K562 (cell line): ENCODE measurements at regions not wholly inside any gene's neighbourhood (a gene's known extent, or its start where the extent isn't known, plus 50 kb on each side); places are given as distances from the start of the nearest gene placed in this dataset.

Experiments used
- ATAC-seq: fragments of 200-7000 bp; cut with Tn5 transposase; 3 replicates; pipeline ENCODE4 v1.9.1; 2020; ENCODE audit warnings: moderate library complexity
- BruUV-seq: library from RNA; stranded (reverse); fragments of 400-500 nt; replicated peaks from 2 replicates; lab custom pipeline; 2021; lab: Mats Ljungman, UMichigan
- CTCF ChIA-PET: fragments of 300-600 bp; formaldehyde crosslinking; extraction: SDS; loops from one replicate; lab custom pipeline; 2021; ENCODE audit warnings: low intra/inter-chr PET ratio; lab: Yijun Ruan, JAX
- POLR2A ChIA-PET: fragments of 300-600, 350-650 bp; sonication (Branson Sonifier 250); formaldehyde crosslinking; extraction: SDS; loops from one replicate; lab custom pipeline; 2021; ENCODE audit warnings: antibody characterized with exemption, inconsistent platforms; lab: Yijun Ruan, JAX
- DNase-seq, 4 experiments: peaks; one replicate each; pipeline versions ENCODE4 v3.0.0 to v3.0.0-alpha.2; 2011 to 2018; ENCODE audit warnings: low spot score in 3 of 4, mixed read lengths in 3 of 4; ENCODE audit errors: extremely low read depth in 1 of 4
- FAIRE-seq: peaks from 2 replicates; lab custom pipeline; 2011; peaks lifted over from hg19 to GRCh38; lab: Jason Lieb, UNC
- H2AFZ ChIP-seq: 2 replicates; pipeline ENCODE4 v1.6.0; 2011; ENCODE audit warnings: low read depth, low read length, control low read depth, inconsistent platforms
- H3K27ac ChIP-seq: fragments of 200-600 bp; 3 replicates; pipeline ENCODE4 v1.8.0; 2011; ENCODE audit warnings: low read depth, mild to moderate bottlenecking, control low read depth, inconsistent platforms, low read length, moderate library complexity, mixed read lengths; ENCODE audit errors: extremely low read depth
- H3K27me3 ChIP-seq, 2 experiments: fragments of 300-600 bp in 1 of 2; 2 replicates in 1 of 2; 3 replicates in 1 of 2; pipeline versions ENCODE4 v1.6.0 to v1.8.0; 2011; ENCODE audit warnings: inconsistent platforms in 2 of 2, low read length in 2 of 2, mild to moderate bottlenecking in 1 of 2, mixed read lengths in 1 of 2, moderate library complexity in 1 of 2; ENCODE audit not compliant: control insufficient read depth in 2 of 2, insufficient read depth in 2 of 2
- H3K36me3 ChIP-seq: fragments of 300-600 bp; 3 replicates; pipeline ENCODE4 v1.8.0; 2011; ENCODE audit warnings: mild to moderate bottlenecking, low read length, inconsistent platforms; ENCODE audit not compliant: control insufficient read depth, insufficient read depth
- H3K4me1 ChIP-seq, 2 experiments: fragments of 200-600 bp in 1 of 2; replicated peaks in 1 of 2; 2 replicates in 1 of 2; 3 replicates in 1 of 2; pipeline versions ENCODE4 v1.5.1 to v1.8.0; 2011; ENCODE audit warnings: inconsistent platforms in 2 of 2, low read length in 2 of 2, mild to moderate bottlenecking in 1 of 2, mixed read lengths in 1 of 2, moderate library complexity in 1 of 2; ENCODE audit not compliant: control insufficient read depth in 2 of 2, insufficient read depth in 2 of 2
- H3K4me2 ChIP-seq: 2 replicates; pipeline ENCODE4 v1.6.1; 2011; ENCODE audit warnings: low read length, control low read depth, inconsistent platforms, mixed read lengths; ENCODE audit not compliant: insufficient read depth
- H3K4me3 ChIP-seq: fragments of 200-600 bp; sonication (generic), shearing (Covaris generic); 2 replicates; pipeline ENCODE4 v1.5.1; 2016; ENCODE audit warnings: control low read depth, inconsistent platforms
- H3K79me2 ChIP-seq: fragments of 200-600 bp; 3 replicates; pipeline ENCODE4 v1.8.0; 2011; ENCODE audit warnings: low read length, inconsistent platforms; ENCODE audit not compliant: control insufficient read depth, insufficient read depth
- H3K9ac ChIP-seq, 2 experiments: 2 replicates each; pipeline versions ENCODE4 v1.6.0 to v1.6.1; 2011; ENCODE audit warnings: low read depth in 2 of 2, low read length in 2 of 2, control low read depth in 1 of 2, inconsistent platforms in 1 of 2, mild to moderate bottlenecking in 1 of 2, mixed read lengths in 1 of 2; ENCODE audit not compliant: insufficient read depth in 1 of 2
- H3K9me1 ChIP-seq: one replicate; pipeline ENCODE4 v1.6.0; 2011; ENCODE audit warnings: inconsistent platforms, mild to moderate bottlenecking, low read length, moderate library complexity; ENCODE audit not compliant: control insufficient read depth, insufficient read depth
- H3K9me3 ChIP-seq: replicated peaks from 2 replicates; pipeline ENCODE4 v1.5.1; 2011; ENCODE audit warnings: low read depth, low read length, inconsistent platforms; ENCODE audit not compliant: control insufficient read depth, insufficient read depth
- H4K20me1 ChIP-seq: replicated peaks from 2 replicates; pipeline ENCODE4 v1.6.1; 2011; ENCODE audit warnings: low read length, inconsistent platforms, mixed read lengths; ENCODE audit not compliant: control insufficient read depth, insufficient read depth
- KAT7 ChIP-seq: sonication (generic); formaldehyde crosslinking; IDR thresholded peaks from 2 replicates; pipeline ENCODE4 v1.8.0; 2022; ENCODE audit warnings: missing genetic modification reagents, mild to moderate bottlenecking, borderline replicate concordance
- NFE2L1 ChIP-seq: fragments of 450-650 bp; IDR thresholded peaks from 2 replicates; pipeline ENCODE4 v1.6.1; 2016; ENCODE audit warnings: missing genetic modification characterization, low read depth, mild to moderate bottlenecking, missing compliant biosample characterization, moderate library complexity, borderline replicate concordance
- POU5F1 ChIP-seq: fragments of 150-350 bp; IDR thresholded peaks from 2 replicates; pipeline ENCODE4 v1.6.1; 2014; ENCODE audit warnings: borderline replicate concordance, low read length, low read depth, mild to moderate bottlenecking; ENCODE audit not compliant: partially characterized antibody
- YBX1 ChIP-seq: fragments of 450-650 bp; IDR thresholded peaks from 2 replicates; pipeline ENCODE4 v1.7.1; 2016; ENCODE audit warnings: mild to moderate bottlenecking
- ZNF311 ChIP-seq: fragments of 250-450 bp; sonication (Bioruptor Pico); IDR thresholded peaks from 2 replicates; pipeline ENCODE4 v1.4.0; 2020; ENCODE audit warnings: mild to moderate bottlenecking, moderate library complexity
- ZNF316 ChIP-seq: fragments of 450-650 bp; IDR thresholded peaks from 2 replicates; pipeline ENCODE4 v1.6.1; 2016
- WGBS: fragments of 100-300 bp; shearing (Covaris generic); methylation state at CpG from one replicate; pipeline ENCODE4 v1.1.6; 2016; ENCODE audit warnings: low coverage, mixed read lengths; ENCODE audit not compliant: insufficient coverage; ENCODE audit errors: missing lambda C conversion rate; 5-methylcytosine and 5-hydroxymethylcytosine counted together
- in situ Hi-C: fragments of 300-500 bp; cut with MboI; formaldehyde crosslinking; loops from 4 replicates; pipeline ENCODE4 v1.15.0; 2018; ENCODE audit warnings: inconsistent platforms, mixed read lengths
- intact Hi-C: fragments of 100-400 bp; cut with micrococcal nuclease; formaldehyde crosslinking; loops from 2 replicates; pipeline ENCODE4 v1.14.2; 2022
- TF ChIP-seq, protein P1 (sequence below), 3 experiments: fragments of 200-800 bp in 1 of 3; sonication (Bioruptor generic) in 1 of 3; sonication (generic) in 1 of 3; formaldehyde crosslinking in 1 of 3; IDR thresholded peaks; 2 replicates each; pipeline versions ENCODE4 v1.6.1 to v1.8.0; 2016 to 2022; ENCODE audit warnings: mild to moderate bottlenecking in 2 of 3, missing compliant biosample characterization in 2 of 3, missing genetic modification characterization in 2 of 3, missing genetic modification reagents in 1 of 3

DNA sequence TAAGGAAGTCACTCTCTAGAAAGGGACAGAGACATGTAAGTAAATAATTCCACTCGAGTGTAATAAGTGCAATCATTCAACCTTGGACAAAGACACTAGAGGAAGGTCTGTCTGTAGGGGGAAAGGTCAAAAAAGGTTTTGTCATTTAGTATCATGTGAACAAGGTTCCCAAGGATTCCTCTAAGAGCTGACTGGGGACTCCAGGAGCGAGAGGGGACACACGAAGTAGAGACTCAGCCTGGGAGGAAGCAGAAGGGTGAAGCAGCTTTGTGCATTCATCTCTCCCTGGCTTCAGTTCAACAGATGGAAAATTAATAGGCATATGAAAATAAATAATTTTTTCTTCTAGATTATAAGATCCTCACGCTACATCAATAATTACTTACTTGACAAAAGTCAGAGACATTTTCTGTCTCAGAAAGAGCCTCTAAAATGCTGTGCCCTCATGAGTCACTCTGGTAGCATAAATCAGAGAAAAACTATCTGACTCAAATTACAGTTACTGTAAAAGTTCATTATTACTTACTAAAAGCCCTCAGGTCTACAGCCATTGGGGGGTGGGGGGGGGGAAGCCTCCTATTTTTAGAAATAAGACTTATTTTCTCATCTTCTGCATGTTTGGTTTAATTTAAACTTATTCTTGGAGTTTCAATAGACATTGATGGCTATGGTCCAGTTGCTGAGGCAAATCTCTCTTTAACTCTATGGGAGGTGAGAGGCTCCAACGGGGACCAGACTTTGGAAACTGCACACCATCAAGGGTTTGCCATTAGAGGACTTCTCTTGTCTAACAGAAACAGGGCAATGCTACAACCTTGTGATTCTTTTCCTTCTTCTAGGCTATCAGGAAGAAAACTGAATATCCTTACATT lies 275.1 kb upstream of the KLF14 start:
- H3K9me3 ChIP-seq, result no peaks in the 10 kb centered on the region
- no peak overlapping the region for H3K27ac ChIP-seq
- intact Hi-C loops (no loop called here), in situ Hi-C loops (loop anchor here (5.0 kb wide), 1 partner anchor 107 kb away; no protein-coding TSS in a partner anchor)
- H3K4me3 ChIP-seq, result no peak overlapping the region
- no peaks in the 10 kb centered on the region for H3K79me2 ChIP-seq
- ChIA-PET POLR2A (no interaction called here), CTCF (interaction anchor here (1.4 to 4.0 kb wide), 2 partner anchors 113 to 134 kb away, joined by 4 to 38 read pairs; no protein-coding TSS in a partner anchor)
- no peak overlapping the region for H2AFZ ChIP-seq
- H3K9ac ChIP-seq, result no peak overlapping the region
- BruUV-seq, result no TSS peak
- H3K36me3 ChIP-seq, result no peaks in the 10 kb centered on the region
- TF ChIP-seq YBX1 (no peak), NFE2L1 (no peak), POU5F1 (no peak), KAT7 (no peak), ZNF316 (no peak), ZNF311 (no peak)
- TF ChIP-seq, protein P1, sequence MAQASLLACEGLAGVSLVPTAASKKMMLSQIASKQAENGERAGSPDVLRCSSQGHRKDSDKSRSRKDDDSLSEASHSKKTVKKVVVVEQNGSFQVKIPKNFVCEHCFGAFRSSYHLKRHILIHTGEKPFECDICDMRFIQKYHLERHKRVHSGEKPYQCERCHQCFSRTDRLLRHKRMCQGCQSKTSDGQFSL (CRISPR knock-in tag; IDR thresholded peaks at IDR 0.05), result no peak
- TF ChIP-seq, protein P1 (tag; IDR thresholded peaks at IDR 0.05), result no peak
- WGBS, result 59% methylated on average over 5 of the region's 5 CpGs
- no peak overlapping the region for H3K4me2 ChIP-seq
- H3K9me1 ChIP-seq, result no peaks in the 10 kb centered on the region
- peaks cover 5% of the 10 kb centered on the region; the same call in 1 of the 2 replicates for H4K20me1 ChIP-seq
- ATAC-seq (no peak), FAIRE-seq (no peak), DNase-seq (no peak)
- H3K4me1 ChIP-seq, result peaks cover 18 to 21% of the 10 kb centered on the region in 2 experiments
- no peaks in the 10 kb centered on the region for H3K27me3 ChIP-seq
